ENCODE measurements at regions not wholly inside any gene's neighbourhood (a gene's known extent, or its start where the extent isn't known, plus 50 kb on each side); places are given as distances from the start of the nearest gene placed in this dataset.

GRCh38 chr6:76615395-76615794 lies 542.9 kb upstream of the IMPG1 start:
- DNase-seq (ENCODE audit: low read depth), result no peak
- TF ChIP-seq CTCF (IDR thresholded peaks at IDR 0.05; ENCODE audit: insufficient read depth, low read depth, low read length, missing control alignments), result no peak
- no peak overlapping the region for H3K4me3 ChIP-seq (ENCODE audit: low read depth, low read length)

- DNase-seq (ENCODE audit: low read depth), result no peak
- no peak for TF ChIP-seq CTCF (IDR thresholded peaks at IDR 0.05; ENCODE audit: insufficient read depth, low read depth, low read length, missing control alignments)
- H3K4me3 ChIP-seq (ENCODE audit: low read depth, low read length), result no peak overlapping the region
These were observed 540.5 kb upstream of the IMPG1 start for GRCh38 chr6:76612954-76613353.

- no peak for TF ChIP-seq CTCF (IDR thresholded peaks at IDR 0.05; ENCODE audit: insufficient read depth, low read depth, low read length, missing control alignments)
- DNase-seq (ENCODE audit: low read depth), result no peak
- H3K4me3 ChIP-seq (ENCODE audit: low read depth, low read length), result no peak overlapping the region
These were observed 536.7 kb upstream of the IMPG1 start for GRCh38 chr6:76609160-76609559.

- H3K4me3 ChIP-seq (ENCODE audit: low read depth, low read length), result no peak overlapping the region
- TF ChIP-seq CTCF (IDR thresholded peaks at IDR 0.05; ENCODE audit: insufficient read depth, low read depth, low read length, missing control alignments), result no peak
- no peak for DNase-seq (ENCODE audit: low read depth)
These were observed 521.6 kb upstream of the IMPG1 start for GRCh38 chr6:76594109-76594508.

GRCh38 chr6:76593668-76594067 lies 521.2 kb upstream of the IMPG1 start:
- no peak for TF ChIP-seq CTCF (IDR thresholded peaks at IDR 0.05; ENCODE audit: insufficient read depth, low read depth, low read length, missing control alignments)
- DNase-seq (ENCODE audit: low read depth), result no peak
- no peak overlapping the region for H3K4me3 ChIP-seq (ENCODE audit: low read depth, low read length)

- DNase-seq (ENCODE audit: low read depth), result no peak
- no peak overlapping the region for H3K4me3 ChIP-seq (ENCODE audit: low read depth, low read length)
- TF ChIP-seq CTCF (IDR thresholded peaks at IDR 0.05; ENCODE audit: insufficient read depth, low read depth, low read length, missing control alignments), result no peak
These were observed 520.1 kb upstream of the IMPG1 start for GRCh38 chr6:76592566-76592965.

GRCh38 chr6:76587271-76587670 lies 514.8 kb upstream of the IMPG1 start:
- no peak for TF ChIP-seq CTCF (IDR thresholded peaks at IDR 0.05; ENCODE audit: insufficient read depth, low read depth, low read length, missing control alignments)
- H3K4me3 ChIP-seq (ENCODE audit: low read depth, low read length), result no peak overlapping the region
- DNase-seq (ENCODE audit: low read depth), result no peak
